ENCODE measurements at regions not wholly inside any gene's neighbourhood (a gene's known extent, or its start where the extent isn't known, plus 50 kb on each side); places are given as distances from the start of the nearest gene placed in this dataset.

GRCh38 chr6:78101387-78101786 lies 448.5 kb downstream of the MEI4 start:
- TF ChIP-seq, protein P1, sequence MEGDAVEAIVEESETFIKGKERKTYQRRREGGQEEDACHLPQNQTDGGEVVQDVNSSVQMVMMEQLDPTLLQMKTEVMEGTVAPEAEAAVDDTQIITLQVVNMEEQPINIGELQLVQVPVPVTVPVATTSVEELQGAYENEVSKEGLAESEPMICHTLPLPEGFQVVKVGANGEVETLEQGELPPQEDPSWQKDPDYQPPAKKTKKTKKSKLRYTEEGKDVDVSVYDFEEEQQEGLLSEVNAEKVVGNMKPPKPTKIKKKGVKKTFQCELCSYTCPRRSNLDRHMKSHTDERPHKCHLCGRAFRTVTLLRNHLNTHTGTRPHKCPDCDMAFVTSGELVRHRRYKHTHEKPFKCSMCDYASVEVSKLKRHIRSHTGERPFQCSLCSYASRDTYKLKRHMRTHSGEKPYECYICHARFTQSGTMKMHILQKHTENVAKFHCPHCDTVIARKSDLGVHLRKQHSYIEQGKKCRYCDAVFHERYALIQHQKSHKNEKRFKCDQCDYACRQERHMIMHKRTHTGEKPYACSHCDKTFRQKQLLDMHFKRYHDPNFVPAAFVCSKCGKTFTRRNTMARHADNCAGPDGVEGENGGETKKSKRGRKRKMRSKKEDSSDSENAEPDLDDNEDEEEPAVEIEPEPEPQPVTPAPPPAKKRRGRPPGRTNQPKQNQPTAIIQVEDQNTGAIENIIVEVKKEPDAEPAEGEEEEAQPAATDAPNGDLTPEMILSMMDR (IDR thresholded peaks at IDR 0.05; ENCODE audit: low read length) = no peak
- TF ChIP-seq EZH2 (IDR thresholded peaks at IDR 0.05; ENCODE audit: borderline replicate concordance, low read length) = no peak

Data from OCI-LY1 (cell line).